ENCODE measurements at regions not wholly inside any gene's neighbourhood (a gene's known extent, or its start where the extent isn't known, plus 50 kb on each side); places are given as distances from the start of the nearest gene placed in this dataset.

DNA sequence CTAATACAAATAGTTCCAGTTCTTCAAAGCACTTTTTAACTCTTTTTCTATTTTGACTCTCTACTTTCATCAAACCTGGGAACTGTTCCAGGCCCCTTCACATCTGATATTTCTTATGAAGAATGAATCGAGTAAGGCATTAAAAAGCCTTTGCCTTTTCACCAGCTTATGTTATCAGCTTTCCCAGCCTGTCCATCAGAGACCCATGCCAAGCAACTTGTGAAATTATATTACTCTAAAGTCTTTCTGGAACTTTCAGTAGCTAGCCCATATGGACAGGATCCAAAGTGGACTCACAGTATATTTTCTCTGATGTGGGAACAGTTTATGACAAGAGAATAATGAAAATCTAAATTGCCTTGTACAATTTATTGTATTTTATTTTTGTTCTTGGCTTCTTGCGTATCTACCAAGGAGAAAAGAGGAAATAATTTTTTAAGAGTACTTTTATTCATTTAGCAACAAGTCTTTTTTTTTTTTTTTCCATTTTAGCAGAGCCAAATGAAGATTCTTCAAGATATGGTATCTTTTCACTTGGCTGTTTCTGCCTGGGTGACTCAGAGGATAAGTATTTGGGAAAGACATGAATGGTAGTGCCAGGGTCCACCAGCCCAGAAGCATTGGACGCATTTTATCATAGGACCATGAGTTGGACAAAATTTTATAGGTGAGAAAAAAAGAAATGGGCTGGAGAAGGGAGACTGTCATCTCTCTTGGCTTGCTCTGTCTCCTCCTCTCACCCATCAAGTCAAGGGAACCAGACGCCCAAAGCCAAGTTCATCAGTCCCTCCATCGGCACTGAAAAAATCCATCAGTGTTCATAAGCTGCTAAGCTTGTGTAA is 195.8 kb upstream of the NEBL start:
- DNase-seq (ENCODE audit: low spot score) = peak; percentile 74

DNA sequence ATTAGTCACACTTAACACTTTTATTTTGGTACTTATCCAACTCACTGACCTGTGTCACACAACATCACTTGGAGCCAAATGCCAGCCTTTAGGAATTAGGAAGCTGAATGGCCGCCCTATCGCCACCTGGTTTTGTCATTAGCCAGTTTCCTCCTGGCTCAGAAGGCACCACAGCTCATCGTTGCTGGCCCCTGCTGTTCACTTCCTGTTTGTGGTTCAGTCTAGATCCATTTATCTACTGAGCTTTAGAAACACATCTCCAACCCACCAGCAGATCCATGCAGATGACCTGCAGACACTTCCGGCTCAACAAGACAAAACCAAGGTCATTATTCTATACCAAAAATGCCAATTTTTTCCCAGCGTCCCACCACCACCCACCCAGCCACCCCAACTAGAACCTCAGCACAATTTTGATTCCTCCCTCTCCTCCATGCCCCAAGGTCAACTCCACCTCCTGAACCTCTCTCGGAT is 193.5 kb upstream of the NEBL start:
- DNase-seq (ENCODE audit: low spot score) = no peak

DNA sequence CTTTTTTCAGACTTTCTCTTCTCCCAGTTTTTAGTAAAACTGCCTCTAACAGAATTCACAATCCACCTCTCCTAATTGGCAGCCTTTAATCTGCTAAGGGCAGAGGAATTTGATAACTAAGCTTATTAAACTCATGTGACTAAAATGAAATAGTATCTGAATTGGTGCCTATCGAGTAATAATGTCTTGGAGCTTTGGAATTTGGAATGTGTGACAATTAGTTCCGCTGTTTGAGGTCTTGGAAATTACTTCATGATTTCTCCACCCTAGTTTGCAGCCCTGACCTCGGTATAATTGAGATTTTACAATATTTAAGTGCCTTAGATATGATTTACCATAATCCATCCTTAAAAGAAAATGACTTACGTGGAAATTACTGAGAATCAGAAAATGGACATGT is 190.4 kb upstream of the NEBL start:
- DNase-seq (ENCODE audit: low spot score) = no peak

DNA sequence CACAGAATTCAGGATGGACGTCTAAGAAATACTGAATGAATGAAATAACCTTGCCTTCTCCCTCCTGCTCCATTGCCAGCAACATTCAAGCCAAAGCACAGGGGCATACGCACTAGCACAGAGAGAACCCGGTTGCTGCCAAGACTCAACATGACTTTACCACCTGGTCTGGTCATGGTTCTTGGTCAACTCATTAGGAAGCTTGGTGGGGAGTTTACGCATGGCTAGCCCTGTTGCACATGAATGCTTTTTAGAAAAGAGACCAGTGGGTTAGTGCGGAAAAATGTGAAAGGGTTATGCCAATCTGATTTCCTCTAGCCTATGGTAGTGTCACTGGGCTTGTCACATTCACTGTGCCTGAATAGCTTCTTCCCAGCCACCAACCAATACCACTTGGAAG is 187.6 kb upstream of the NEBL start:
- no peak for DNase-seq (ENCODE audit: low spot score)

DNA sequence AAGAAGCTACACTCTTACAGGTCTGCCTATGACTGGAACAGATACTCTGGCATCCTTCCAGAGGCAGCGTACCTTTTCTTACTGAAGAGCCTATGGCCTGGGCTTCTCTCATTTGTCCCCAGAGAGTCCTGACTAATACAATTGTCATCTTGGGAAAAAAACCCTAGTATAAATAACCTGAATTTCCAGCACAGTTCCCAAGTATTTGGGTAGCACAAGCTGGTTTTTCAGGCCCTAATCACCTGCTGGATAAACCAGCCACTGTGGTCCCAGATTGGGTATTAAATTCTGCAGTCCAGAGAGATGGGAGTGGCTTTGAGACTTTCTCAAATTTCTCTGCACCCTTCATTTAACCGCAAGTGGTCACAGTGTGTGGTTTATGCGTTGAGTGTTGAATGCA is 186.8 kb upstream of the NEBL start:
- peak; percentile 58 for DNase-seq (ENCODE audit: low spot score)

DNA sequence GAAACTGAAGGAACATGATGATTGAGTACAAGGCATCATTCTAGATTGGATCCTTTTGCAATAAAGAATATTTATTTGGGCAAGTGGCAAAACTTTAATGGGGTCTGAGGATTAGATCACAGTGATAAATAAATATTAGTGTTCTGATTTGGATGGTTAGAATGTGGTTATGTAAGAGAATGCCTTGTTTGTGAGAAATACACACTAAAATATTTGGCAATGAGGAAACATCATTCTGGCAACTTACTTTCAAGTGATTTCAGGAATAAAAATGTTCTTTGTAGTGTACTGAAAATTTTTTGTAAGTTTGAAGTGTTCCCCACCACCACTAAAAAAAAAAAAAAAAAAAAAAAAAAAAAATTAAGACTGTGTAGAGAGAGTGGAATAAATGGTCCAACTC is 185.1 kb upstream of the NEBL start:
- no peak for DNase-seq (ENCODE audit: low spot score)

DNA sequence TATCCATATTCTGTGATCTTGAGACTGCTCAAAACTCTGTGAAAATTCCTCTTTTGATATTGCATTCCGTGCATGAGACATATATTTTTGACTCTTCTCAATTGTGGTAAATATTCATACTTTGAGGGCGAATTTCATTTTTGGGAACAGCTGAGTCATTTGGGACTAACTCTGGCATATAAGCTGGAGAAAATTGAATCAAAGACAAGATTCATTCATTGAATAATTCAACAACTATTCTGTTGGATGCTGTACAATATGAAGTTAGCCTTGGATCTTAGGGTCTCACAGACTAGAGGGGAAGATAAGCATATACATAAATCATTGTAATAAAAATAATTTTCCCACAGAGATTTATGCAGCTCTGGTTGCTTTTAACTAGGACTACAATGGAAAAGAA is 183.2 kb upstream of the NEBL start:
- DNase-seq (ENCODE audit: low spot score) = no peak

DNA sequence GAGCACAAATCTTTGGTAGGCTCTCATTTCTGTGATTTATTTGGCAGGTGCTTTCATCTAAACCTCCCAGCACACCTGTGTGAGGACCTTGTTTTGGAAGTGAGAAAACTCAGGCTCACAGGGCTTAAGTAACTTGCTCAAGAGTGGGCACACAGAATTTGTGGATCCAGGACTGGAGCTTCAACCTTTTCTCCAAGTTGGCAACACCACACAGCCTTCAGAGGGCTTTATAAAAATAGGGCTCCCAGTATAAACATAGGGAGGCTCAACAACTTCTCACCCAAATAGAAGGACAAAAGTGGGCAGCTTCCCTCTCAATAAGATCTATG is 182.2 kb upstream of the NEBL start:
- no peak for DNase-seq (ENCODE audit: low spot score)

DNA sequence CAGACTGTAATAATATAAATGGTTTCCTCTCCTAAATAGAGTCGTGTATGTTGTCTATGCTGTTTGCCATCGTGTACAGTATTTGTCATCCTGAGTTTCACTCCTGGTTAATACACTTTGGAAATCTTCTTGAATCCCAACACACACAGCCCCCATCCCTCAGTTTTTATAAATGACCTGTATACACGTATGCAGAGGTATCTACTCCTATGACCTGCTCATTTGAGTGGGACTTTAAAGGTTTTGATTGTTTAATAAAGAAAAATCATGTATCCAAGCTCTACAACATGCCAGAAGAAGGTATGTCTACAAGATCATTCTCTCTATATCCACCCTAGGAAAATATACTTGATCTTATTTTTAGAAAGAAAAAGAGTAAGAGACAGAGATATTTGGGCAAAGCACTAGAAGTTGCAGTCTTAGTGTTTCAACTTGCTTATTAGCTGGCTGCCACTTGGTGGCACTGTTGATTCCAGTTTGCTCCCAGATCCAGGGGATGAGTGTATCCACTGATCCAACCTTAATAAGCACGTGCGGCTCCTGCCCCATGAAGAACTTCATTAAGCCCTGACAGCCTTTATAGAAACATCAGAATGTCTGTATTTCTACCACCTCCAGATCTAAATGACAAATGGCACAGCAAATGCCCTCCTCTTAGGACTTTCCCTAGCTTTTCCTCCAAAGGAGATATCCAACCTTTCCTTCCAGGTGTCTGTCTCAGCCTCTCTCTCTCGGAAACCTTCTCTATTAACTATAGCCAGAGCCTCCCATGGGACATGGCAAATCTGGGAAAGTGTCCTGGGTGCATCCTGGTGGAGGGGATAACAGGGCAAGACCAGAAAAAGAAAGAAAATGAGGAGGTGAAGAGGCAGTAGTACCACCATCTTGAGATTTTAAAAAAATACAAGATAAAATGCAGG is 181.6 kb upstream of the NEBL start:
- peak; percentile 72 for DNase-seq (ENCODE audit: low spot score)

DNA sequence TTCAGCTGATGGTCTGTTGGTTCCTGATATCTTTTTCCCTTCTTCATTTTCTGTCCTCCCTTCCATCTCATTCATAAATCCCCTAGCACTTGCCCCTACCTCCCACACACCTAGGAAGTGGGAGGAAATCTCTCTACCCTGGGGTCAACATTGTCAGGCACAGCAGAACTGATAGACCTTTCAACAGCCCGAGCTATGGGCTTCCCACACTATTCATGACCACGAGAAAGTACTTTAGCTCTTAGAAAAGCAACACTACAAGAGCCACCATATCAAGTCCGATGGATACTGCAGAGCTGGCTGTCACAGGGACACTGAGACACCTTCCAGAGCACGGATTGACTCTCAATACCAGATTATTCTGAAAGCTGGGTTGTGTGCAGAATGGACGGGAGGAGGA is 180.6 kb upstream of the NEBL start:
- DNase-seq (ENCODE audit: low spot score) = no peak

DNA sequence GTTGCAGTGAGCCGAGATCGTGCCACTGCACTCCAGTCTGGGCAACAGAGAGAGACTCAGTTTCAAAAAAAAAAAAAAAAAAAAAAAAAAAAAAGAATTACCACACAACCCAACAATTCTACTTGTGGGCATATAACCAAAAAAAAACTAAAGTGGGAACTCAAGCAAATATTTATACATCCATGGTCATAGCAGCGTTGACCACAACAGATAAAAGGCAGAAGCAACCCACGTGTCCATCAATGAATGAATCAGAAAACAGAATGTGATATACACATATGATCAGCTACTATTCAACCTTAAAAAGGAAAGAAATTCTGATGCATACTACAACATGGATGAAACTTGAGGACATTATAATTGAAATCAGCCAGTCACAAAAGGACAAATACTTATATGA is 179.3 kb upstream of the NEBL start:
- no peak for DNase-seq (ENCODE audit: low spot score)

DNA sequence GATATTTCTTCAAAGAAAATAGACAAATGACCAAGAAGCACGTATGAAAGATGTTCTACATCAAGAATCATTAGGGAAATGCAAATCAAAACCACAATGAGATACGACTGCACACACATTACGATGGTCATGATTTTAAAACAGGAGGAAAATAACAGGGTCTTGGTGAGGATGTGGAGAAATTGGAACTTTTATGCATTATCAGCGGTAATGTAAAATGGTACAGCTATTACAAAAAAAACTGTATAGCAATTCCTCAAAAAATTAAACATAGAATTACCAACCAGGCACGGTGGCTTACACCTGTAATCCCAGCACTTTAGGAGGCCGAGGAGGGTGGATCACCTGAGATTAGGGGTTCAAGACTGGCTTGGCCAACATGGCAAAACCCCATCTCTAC is 178.8 kb upstream of the NEBL start:
- no peak for DNase-seq (ENCODE audit: low spot score)

DNA sequence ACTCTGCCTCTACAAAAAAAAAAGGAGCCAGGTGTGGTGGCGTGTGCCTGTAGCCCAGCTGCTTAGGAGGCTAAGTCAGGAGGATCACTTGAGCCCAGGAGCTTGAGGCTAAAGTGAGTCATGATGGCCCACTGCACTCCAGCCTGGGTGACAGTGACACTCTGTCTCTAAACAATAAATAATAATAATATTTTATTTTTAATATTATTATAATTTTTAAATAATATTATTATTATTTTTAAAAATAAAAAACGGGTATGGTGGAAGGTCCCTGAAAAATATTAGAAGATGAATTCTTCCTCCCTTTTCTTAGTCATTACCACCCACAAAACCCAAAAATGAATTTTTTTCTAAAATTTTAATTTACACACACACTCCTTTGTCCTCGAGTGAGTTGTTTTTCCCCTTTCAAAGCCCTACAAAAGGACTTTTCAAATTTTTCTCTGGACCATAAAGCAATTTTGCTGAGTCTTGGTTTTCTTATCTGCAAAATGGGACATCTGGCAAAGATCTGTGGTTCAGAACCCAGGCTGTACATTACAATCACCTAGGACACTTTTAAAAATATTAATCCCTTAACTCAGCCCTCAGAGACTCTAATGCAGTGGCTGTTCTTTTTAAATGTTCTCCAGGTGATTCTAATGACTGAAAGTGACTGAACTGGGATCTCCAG is 174.0 kb upstream of the NEBL start:
- no peak for DNase-seq (ENCODE audit: low spot score)

DNA sequence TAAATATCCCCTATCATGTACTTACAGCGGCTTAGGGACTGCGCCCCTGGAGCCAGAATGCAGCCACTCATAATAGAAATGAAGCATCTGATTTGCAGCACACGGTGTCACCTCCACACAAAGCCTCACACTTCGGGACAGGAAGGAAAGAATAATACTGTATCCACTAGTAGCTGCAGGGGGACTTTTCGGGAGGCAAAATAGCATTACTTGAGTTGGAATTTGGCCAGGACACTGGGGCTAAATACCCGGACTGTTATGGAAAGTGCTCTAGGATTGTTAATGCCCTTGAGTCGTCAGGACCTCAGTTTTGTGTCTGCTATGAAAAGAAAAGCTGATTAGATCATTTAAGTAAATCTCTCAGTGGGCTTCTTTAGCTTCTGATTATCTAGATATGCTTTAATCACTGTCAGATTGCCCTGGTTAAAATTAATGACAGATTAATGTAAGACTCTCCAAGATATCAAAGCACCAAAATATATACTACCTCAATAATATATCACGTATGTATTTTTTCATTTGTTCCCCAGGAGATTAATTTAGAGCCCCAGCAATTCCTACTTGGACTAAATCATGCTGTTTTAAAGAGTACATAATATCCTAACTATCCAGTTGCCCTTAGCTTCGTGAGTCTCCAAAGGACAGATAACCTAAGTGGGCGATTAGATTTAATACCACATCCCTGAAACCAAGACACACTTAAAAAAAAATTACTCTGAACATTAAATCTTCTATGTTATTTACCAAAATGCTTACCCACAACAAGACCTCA is 173.0 kb upstream of the NEBL start:
- DNase-seq (ENCODE audit: low spot score) = no peak

DNA sequence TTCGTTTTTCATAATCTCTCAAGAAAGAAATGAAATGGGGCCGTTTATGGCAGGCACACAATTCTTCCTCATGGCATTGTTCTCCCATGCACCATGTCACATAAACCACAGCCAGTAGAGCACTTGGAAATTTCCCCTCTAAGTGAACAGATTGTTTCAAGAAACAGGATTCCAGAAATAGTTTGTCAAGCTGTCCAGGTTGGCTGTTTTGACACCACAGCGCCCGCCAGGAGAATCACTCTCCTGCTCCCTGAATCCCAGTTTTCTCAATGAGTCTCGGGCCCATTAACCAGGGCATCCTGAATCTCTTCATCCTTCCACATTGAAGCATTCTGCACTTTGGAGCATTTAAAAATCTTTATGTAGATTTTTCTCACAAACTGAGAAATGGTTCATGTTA is 172.2 kb upstream of the NEBL start:
- no peak for DNase-seq (ENCODE audit: low spot score)

DNA sequence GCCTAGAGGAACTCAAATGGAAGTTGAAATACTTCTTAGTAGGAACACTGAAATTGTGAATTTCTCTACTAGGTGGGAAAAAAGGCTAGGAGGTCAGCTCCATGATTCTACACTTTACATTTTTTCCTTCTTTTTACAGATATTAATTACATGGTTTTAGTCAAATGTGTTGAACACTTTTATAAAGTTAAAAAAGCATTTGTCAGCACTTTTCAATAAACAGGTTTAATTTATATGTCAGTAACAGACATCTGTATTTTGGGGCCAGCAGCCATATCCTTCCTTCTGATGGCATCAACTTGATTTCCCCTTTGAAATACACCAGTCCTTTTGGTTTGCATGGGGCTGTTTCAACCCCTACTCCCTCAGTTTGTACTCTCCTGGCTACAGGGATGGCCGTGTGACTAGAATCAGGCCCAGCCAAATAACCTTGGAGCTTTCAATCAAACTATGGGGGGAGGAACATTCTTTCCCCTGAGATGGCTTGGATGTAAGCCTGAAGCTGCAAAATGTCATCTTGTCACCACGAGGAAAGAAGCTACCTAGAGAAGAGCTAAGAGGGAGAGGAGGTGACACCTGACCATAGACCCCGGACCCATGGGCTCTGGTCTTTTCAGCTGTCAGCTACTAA is 171.0 kb upstream of the NEBL start:
- DNase-seq (ENCODE audit: low spot score) = no peak

DNA sequence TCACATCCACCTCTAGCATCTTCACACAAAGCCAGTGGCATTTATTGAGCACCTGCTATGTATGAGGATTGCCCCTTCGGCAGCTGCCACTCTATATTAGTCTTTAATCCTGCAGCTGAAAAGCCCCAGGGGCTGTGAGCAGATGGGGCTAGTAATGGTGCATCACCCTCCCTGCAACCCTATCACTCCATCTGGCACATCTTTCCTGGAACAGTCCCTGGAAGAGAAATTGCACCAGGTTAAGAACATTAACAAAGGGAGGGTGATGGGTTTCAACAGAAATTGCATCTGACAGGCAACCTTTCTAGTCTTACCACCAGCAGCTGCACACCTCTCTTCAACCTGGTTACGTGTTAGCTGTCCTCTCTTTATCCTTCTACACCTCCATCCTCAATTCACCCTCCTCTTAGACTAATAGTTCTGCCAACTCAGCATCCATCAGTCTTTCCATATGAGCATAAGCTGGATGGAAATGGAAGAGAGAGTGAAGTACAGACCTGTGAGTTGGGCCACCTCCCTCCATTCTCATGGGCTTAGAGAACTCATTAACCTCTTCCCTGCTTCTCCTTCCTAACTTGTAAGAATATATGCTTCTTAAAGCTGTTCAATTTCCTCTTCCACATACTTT is 168.6 kb upstream of the NEBL start:
- DNase-seq (ENCODE audit: low spot score) = no peak

DNA sequence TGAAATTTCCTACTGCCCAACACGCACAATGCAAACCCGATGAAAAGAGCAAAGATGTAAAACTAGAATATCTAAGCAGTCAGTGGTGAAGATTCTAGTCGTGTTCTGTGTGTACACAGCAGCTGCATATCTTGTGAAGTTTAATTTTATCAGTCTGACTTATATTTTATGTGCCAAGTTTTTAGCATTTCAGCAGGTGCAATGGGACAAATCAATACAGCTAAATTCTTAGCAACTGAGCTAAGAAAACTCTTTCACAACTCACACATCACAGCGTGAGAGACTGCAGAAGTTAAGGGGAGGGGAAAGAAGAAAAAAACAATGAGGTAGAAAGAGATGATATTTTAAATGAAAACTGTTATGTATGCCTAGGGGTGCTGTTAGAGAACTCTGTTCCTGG is 164.9 kb upstream of the NEBL start:
- no peak for DNase-seq (ENCODE audit: low spot score)

DNA sequence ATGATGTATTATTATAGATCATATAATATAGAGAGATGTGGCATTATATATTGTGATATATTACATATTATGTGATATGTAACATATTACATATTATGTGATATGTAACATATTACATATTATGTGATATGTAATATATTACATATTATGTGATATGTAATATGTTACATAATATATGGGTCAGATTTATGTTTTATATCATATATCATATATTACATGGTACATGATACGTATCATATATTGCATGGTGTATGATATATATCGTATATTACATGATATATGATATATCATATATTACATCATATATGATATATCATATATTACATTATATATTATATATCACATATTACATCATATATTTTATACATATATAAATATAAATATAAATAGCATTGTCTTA is 164.1 kb upstream of the NEBL start:
- DNase-seq (ENCODE audit: low spot score) = no peak

DNA sequence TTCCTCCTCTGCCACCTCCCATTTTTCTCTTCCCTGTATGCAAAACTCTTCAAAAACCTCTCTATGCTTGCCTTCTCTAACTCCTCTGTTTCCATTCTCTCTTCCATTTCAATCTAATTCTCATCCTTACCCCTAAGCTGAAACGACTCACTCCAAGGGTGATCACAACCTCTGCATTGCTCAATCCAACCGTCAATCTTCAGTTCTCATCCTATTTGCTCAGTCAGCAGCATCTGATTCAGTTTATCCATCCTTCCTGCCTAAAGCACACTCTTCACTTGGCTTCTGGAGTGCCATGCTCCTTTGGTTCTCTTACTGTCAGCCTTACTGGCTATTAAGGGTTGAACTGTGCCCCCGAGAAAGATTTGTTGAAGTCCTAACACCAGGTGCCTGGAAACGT is 163.5 kb upstream of the NEBL start:
- no peak for DNase-seq (ENCODE audit: low spot score)

DNA sequence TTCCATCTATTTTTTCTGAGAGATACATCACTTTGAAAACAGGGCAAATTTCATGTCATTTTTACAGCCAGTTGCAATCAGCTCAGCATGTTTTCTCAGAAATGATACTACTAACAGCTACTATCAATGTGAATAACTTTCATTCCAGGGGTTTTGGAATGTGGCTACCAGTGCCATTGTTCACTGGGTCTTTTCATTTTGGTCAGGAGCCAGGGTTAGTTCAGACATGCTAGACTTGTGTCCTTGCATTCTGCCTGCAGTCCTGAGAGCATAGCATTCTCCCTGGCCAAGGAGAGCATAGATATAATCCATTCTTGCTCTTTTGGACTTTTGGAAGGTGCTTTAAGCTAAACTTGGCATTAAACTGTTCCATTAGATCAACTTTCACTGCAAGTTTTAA is 160.9 kb upstream of the NEBL start:
- no peak for DNase-seq (ENCODE audit: low spot score)

Data from A172 (cell line).